GM12865 (cell line): ENCODE measurements at regions not wholly inside any gene's neighbourhood (a gene's known extent, or its start where the extent isn't known, plus 50 kb on each side); places are given as distances from the start of the nearest gene placed in this dataset.
"Not testable (repeated sequence)": the region's sequence is repeated elsewhere in the genome, so short reads cannot be mapped to it uniquely, and the experiment has no call there.

ENCODE experiments used
- DNase-seq: peaks from one replicate; pipeline ENCODE4 v3.0.0; 2010; ENCODE audit warnings: low read depth
- H3K4me3 ChIP-seq: 2 replicates; pipeline ENCODE4 v1.5.1; 2011; ENCODE audit warnings: mild to moderate bottlenecking, low read depth, low read length, control low read depth
- CTCF ChIP-seq: IDR thresholded peaks from 2 replicates; pipeline ENCODE4 v1.5.1; 2011; ENCODE audit warnings: low read length, control low read depth, low read depth, inconsistent platforms; ENCODE audit not compliant: insufficient read depth; ENCODE audit errors: missing control alignments

GRCh38 chr6:19714434-19715166, 122.6 kb upstream of the ID4 start:
- no peak overlapping the region for H3K4me3 ChIP-seq
- DNase-seq: no peak
- no peak for TF ChIP-seq CTCF

GRCh38 chr6:19715167-19715551, 122.0 kb upstream of the ID4 start:
- TF ChIP-seq CTCF: no peak
- H3K4me3 ChIP-seq: no peak overlapping the region
- DNase-seq: no peak

- no peak overlapping the region for H3K4me3 ChIP-seq
- TF ChIP-seq CTCF: no peak
- no peak for DNase-seq
Observed at GRCh38 chr6:19719691-19720128, 117.5 kb upstream of the ID4 start.

GRCh38 chr6:19721766-19722377, 115.3 kb upstream of the ID4 start:
- no peak overlapping the region for H3K4me3 ChIP-seq
- no peak for DNase-seq
- no peak for TF ChIP-seq CTCF

GRCh38 chr6:19722999-19723398, 114.2 kb upstream of the ID4 start:
- no peak for TF ChIP-seq CTCF
- no peak overlapping the region for H3K4me3 ChIP-seq
- no peak for DNase-seq

- no peak for DNase-seq
- H3K4me3 ChIP-seq: no peak overlapping the region
- no peak for TF ChIP-seq CTCF
Observed at GRCh38 chr6:19723545-19723944, 113.6 kb upstream of the ID4 start.

- DNase-seq: not testable (repeated sequence)
Observed at GRCh38 chr6:19725436-19725835, 111.7 kb upstream of the ID4 start.

More at GRCh38 chr6:19725436-19725835, 111.7 kb upstream of the ID4 start:
- H3K4me3 ChIP-seq: not testable (repeated sequence)
